Uterus (tissue), 3 donors: ENCODE measurements at regions not wholly inside any gene's neighbourhood (a gene's known extent, or its start where the extent isn't known, plus 50 kb on each side); places are given as distances from the start of the nearest gene placed in this dataset.

Experiments
- DNase-seq, 2 donors: peaks; one replicate each; pipeline ENCODE4 v3.0.0-alpha.2; 2019 to 2020
- H3K27ac ChIP-seq, 2 donors: fragments of 200-600 bp; sonication (generic); 1 replicate in 1 of 2; 2 replicates in 1 of 2; pipeline ENCODE4 v1.5.1; 2016 to 2018
- H3K27me3 ChIP-seq, 2 donors: fragments of 200-600 bp; sonication (generic); one replicate each; pipeline ENCODE4 v1.5.1; 2018 to 2019; ENCODE audit warnings: control low read depth in 1 of 2
- H3K36me3 ChIP-seq, 2 donors: fragments of 200-600 bp; sonication (generic); one replicate each; pipeline ENCODE4 v1.5.1; 2019; ENCODE audit warnings: control low read depth in 1 of 2
- H3K4me1 ChIP-seq, 2 donors: fragments of 200-600 bp; sonication (generic); one replicate each; pipeline ENCODE4 v1.5.1; 2018 to 2019; ENCODE audit warnings: control low read depth in 1 of 2
- H3K4me3 ChIP-seq, 2 donors: fragments of 200-600 bp; sonication (generic); 1 replicate in 1 of 2; 2 replicates in 1 of 2; pipeline ENCODE4 v1.5.1; 2018 to 2019; ENCODE audit warnings: mild to moderate bottlenecking in 1 of 2
- H3K9me3 ChIP-seq, 2 donors: fragments of 200-600 bp; sonication (generic); one replicate each; pipeline ENCODE4 v1.5.1; 2019; ENCODE audit warnings: control low read depth in 1 of 2
- POLR2A ChIP-seq, 2 donors: fragments of 450-650 bp; IDR thresholded peaks; one replicate each; pipeline ENCODE4 v1.6.1; 2016; ENCODE audit warnings: antibody characterized with exemption in 2 of 2, mild to moderate bottlenecking in 1 of 2, moderate library complexity in 1 of 2
- intact Hi-C: fragments of 100-400 bp; cut with DNase I; formaldehyde crosslinking; loops from one replicate; pipeline ENCODE4 v1.15.1; 2023; ENCODE audit warnings: low total_unique reads
- TF ChIP-seq, protein P1 (sequence below), 4 experiments: fragments of 200-600 bp in 2 of 4; fragments of 450-650 bp in 2 of 4; sonication (generic) in 2 of 4; IDR thresholded peaks; one replicate each; pipeline ENCODE4 v1.5.1; 2016 to 2019; ENCODE audit warnings: antibody characterized with exemption in 4 of 4, mild to moderate bottlenecking in 2 of 4, moderate library complexity in 1 of 4
- donor health status: DM: yes; HTN: yes; CAD: no.

- Histone ChIP-seq H3K4me3 (no peak overlapping the region), H3K9me3 (no peaks in the 10 kb centered on the region), H3K4me1 (no peaks in the 10 kb centered on the region), H3K27ac (no peak overlapping the region), H3K36me3 (no peaks in the 10 kb centered on the region), H3K27me3 (no peaks in the 10 kb centered on the region)
- DNase-seq, result no peak
- TF ChIP-seq, protein P1, sequence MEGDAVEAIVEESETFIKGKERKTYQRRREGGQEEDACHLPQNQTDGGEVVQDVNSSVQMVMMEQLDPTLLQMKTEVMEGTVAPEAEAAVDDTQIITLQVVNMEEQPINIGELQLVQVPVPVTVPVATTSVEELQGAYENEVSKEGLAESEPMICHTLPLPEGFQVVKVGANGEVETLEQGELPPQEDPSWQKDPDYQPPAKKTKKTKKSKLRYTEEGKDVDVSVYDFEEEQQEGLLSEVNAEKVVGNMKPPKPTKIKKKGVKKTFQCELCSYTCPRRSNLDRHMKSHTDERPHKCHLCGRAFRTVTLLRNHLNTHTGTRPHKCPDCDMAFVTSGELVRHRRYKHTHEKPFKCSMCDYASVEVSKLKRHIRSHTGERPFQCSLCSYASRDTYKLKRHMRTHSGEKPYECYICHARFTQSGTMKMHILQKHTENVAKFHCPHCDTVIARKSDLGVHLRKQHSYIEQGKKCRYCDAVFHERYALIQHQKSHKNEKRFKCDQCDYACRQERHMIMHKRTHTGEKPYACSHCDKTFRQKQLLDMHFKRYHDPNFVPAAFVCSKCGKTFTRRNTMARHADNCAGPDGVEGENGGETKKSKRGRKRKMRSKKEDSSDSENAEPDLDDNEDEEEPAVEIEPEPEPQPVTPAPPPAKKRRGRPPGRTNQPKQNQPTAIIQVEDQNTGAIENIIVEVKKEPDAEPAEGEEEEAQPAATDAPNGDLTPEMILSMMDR (IDR thresholded peaks at IDR 0.05), result no peak
- TF ChIP-seq POLR2A (IDR thresholded peaks at IDR 0.05), result no peak
- intact Hi-C loops, result no loop called here
These were observed 73.1 kb upstream of the CCDC160 start for GRCh38 chrX:134163836-134164235.

DNA sequence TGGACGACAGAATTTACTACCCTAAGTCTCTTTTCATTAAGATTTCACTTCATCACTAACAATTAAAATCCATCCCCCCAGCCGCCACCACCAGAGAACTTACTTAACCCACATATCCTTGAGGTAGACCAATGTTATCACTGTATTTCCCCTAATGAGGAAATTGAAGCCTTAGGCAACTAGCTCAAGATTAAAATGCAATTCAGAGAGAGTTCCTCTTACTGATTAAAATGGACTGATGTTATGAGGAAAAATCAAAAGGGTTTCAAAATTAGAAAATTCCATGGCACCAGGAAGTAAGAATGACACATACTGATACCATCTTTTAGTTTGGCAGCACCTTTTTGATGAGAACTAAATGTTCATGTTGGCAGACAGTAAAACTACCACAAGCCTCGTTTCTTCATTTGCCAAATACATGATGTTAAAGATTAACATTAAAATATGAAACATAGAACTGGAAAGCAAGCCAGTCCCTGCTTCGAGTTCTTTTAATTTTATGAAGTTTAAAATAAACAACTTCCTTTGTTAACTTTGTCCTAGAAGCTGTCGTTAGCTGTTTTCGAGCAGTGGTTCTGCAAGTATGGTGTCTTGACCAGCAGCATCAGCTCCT, 69.3 kb upstream of the CCDC160 start:
- Histone ChIP-seq H3K9me3 (no peaks in the 10 kb centered on the region), H3K36me3 (no peaks in the 10 kb centered on the region), H3K4me1 (no peaks in the 10 kb centered on the region), H3K27ac (no peak overlapping the region), H3K4me3 (no peak overlapping the region), H3K27me3 (peaks cover 0 to 8% of the 10 kb centered on the region in 2 donors)
- DNase-seq, result no peak
- TF ChIP-seq POLR2A (IDR thresholded peaks at IDR 0.05), result no peak
- TF ChIP-seq, protein P1 (IDR thresholded peaks at IDR 0.05), result no peak
- intact Hi-C loops, result no loop called here

GRCh38 chrX:134171661-134172587, 65.1 kb upstream of the CCDC160 start:
- Histone ChIP-seq H3K36me3 (no peaks in the 10 kb centered on the region), H3K27ac (no peak overlapping the region), H3K9me3 (no peaks in the 10 kb centered on the region), H3K4me3 (peak overlapping the region; percentile 6 to 40), H3K27me3 (peaks cover 0 to 17% of the 10 kb centered on the region in 2 donors), H3K4me1 (no peaks in the 10 kb centered on the region)
- DNase-seq, result no peak
- intact Hi-C loops, result no loop called here
- no peak for TF ChIP-seq POLR2A (IDR thresholded peaks at IDR 0.05)
- TF ChIP-seq, protein P1 (IDR thresholded peaks at IDR 0.05), result no peak

DNA sequence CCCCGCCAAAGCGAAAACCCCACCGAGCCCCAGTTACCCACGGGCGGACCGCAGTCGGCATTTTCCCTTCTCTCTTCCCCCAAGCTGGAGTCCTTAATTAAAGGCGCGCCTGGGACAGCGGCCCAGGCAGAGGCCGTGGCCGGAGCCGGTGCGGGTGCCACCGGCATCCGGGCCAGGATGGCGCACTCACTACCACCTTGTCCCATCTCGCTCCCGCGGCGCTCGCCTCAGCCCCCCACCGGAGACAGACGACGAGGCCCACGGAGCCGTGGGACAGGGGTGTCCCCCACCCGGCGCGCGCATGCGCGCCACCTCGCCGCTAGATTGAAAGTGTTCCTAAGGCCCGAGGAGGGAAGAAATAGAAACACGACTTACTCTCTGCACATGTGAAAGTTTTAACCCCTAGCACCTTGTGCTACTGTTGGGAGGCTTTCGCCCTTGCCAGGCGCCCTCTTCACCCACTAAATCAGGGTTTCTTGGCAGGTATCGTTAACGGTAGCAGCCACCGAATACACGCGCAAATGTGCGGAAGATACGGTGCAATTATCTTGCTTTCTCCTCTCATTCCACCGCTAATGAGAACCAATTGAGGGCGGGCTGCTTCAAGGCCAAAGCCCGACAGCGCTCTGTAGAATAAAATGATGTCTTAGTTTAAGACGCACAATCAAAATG, 64.3 kb upstream of the CCDC160 start:
- H3K27me3 ChIP-seq, result peaks cover 0 to 17% of the 10 kb centered on the region in 2 donors
- peak in 1 of 2 donors; percentile 14 for DNase-seq
- H3K4me1 ChIP-seq, result no peaks in the 10 kb centered on the region
- TF ChIP-seq POLR2A (IDR thresholded peaks at IDR 0.05), result no peak
- TF ChIP-seq, protein P1 (IDR thresholded peaks at IDR 0.05), result no peak
- H3K36me3 ChIP-seq, result no peaks in the 10 kb centered on the region
- H3K4me3 ChIP-seq, result peak overlapping the region; percentile 6 to 40
- no peaks in the 10 kb centered on the region for H3K9me3 ChIP-seq
- intact Hi-C loops, result no loop called here
- H3K27ac ChIP-seq, result no peak overlapping the region
